GM11168 (cell line): ENCODE measurements at regions not wholly inside any gene's neighbourhood (a gene's known extent, or its start where the extent isn't known, plus 50 kb on each side); places are given as distances from the start of the nearest gene placed in this dataset.
"Not testable (repeated sequence)": the region's sequence is repeated elsewhere in the genome, so short reads cannot be mapped to it uniquely, and the experiment has no call there.

ENCODE experiments used
- in situ Hi-C: fragments of 300-500 bp; cut with MboI; formaldehyde crosslinking; loops from one replicate; pipeline ENCODE4 v1.12.0; 2022; ENCODE audit warnings: low sequenced_read_pairs; ENCODE audit not compliant: unreplicated experiment

GRCh38 chr12:46981622-46982021 lies 97.8 kb upstream of the PCED1B start:
- in situ Hi-C loops, result no loop called here

DNA sequence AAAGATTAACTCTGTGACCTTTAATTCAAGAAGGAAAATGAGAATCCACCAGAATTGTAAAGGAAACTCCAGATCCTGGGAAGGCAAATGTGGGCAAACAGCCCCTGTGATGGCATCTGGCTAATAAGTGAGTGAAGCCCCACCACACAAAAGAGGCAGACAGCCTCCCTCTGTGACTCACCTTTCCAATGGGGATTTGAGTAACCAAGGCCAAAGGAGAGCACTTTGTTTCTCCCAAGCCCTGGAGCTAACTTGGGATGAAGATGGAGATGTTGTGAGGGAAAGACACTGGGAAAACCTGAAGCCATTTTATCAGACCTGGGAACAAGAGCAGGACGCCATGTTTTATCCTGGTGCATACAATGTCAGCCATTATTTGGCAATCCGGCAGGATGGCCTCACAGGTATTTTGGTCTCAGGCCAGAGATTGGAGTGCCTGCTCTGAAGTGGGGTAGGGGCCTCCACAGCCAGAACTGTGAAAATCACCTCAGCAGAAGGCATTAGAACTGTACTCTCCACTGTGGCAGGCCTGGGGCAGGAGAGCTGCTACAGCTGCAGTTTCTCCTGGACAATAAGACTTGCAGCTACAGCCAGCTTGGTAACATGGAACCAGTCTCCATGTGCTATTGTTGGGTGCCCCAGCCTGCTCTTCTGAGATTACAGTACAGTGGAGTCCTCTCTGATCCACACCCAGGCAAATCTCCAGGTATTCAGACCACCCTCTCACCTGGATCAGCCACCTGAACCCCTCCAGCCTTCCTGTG lies 96.6 kb upstream of the PCED1B start:
- in situ Hi-C loops, result no loop called here

- in situ Hi-C loops, result no loop called here
These were observed 96.0 kb upstream of the PCED1B start for GRCh38 chr12:46983393-46983793.

DNA sequence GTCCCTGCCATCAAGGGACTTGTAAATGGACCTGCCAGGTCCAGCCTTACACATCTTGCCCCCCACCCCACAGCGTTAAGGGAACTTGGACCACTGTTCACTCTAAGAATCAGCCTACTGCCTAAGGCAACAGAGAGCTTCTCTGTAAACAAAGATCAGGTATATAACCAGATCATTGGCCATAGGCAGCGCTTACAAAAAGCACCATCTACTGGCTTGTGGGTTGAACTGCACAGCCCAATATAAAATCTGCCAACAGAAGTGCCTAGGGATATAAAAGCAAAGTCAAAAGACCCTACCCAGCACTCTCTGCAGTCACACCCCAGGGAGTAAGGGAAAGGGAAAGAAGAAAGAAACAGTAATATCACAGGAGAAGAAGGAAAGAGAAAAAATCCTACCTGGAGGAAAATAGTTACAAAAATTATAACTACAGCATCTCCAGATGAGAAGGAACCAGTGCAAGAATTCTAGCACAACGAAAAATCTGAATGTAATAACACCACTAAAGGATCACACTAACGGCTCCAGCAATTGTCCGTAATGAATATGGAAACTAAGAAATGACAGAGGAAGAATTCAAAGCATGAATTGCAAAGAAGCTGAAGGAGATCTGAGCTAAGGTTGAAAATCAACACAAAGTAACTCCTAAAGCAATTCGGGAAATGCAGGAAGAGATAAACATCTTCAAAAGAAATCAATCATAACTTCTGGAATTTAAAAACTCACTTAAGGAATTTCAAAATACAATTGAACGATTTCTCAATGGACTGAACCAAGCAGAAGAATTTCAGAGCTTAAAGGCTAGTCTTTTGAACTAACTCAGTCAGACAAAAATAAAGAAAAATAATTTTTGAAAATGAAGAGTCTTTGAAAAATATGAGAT lies 95.2 kb upstream of the PCED1B start:
- in situ Hi-C loops, result no loop called here

DNA sequence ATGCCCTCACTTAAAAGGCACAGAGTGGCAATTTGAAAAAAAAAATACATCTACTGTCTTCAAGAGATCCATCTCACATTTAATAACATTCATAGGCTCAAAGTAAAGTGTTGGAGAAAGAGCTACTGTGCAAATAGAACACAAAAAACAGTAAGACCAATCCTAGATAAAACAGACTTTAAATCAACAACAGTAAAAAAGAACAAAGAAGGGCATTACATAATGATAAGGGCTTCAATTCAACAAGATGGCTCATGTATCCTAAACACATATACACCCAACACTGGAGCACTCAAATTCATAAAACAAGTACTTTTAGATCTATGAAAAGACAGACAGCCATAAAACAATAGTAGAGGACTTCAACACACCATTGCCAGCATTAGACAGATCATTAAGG lies 93.6 kb upstream of the PCED1B start:
- in situ Hi-C loops, result no loop called here

DNA sequence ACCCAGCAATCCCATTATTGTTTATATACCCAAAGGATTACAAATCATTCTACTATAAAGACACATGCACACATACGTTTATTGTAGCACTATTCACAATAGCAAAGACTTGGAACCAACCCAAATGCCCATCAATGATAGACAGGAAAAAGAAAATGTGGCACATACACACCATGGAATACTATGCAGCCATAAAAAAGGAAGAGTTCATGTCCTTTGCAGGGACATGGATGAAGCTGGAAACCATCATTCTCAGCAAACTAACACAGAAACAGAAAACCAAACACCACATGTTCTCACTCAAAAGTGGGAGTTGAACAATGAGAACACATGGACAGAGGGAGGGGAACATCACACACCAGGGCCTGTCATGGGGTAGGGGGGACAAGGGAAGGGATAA lies 91.3 kb upstream of the PCED1B start:
- in situ Hi-C loops, result not testable (repeated sequence)

DNA sequence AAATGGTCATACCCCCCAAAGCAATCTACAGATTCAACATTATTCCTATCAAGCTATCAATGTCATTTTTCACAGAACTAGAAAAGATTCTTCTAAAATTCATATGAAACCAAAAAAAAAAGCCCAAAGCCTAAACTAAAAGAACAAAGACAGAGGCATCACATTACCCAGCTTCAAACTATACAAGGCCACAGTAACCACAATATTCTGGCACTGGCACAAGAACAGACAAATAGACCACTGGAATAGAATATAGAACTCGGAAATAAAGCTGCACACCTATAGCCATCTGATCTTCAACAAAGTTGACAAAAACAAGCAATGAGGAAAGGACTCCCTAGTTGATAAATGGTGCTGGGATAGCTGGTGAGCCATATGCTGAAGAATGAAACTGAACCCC lies 89.2 kb upstream of the PCED1B start:
- in situ Hi-C loops, result no loop called here

- in situ Hi-C loops, result not testable (repeated sequence)
These were observed 87.4 kb upstream of the PCED1B start for GRCh38 chr12:46992051-46992450.

DNA sequence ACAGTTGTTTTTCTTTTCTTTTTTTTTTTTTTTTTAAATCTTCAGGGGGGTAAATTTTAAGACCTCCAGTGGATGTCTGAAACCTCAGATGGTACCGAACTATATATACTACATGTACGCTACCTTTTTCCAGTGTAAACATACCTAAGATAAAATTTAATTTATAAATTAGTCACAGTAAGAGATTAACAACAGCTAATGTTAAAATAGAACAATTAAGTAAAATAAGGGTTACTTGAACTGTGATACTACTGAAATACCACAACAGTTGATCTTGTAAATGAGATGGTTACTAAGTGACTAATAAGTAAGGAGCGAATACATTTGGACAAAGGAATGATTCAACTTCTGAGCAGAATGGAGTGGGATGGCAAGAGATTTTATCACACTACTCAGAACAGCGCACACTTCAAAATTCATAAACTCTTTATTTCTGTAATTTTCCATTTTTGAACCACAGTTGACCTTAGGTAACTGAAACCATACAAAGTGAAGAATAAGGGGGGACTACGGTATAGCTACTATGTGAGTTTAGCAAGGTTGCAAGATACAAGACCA lies 80.5 kb upstream of the PCED1B start:
- in situ Hi-C loops, result no loop called here

GRCh38 chr12:47004634-47005033 lies 74.8 kb upstream of the PCED1B start:
- in situ Hi-C loops, result loop anchor here (25.0 kb wide), 2 partner anchors 667 to 842 kb away; no protein-coding TSS in a partner anchor

- in situ Hi-C loops, result loop anchor here (25.0 kb wide), 2 partner anchors 670 to 845 kb away; no protein-coding TSS in a partner anchor
These were observed 72.4 kb upstream of the PCED1B start for GRCh38 chr12:47007048-47007447.

DNA sequence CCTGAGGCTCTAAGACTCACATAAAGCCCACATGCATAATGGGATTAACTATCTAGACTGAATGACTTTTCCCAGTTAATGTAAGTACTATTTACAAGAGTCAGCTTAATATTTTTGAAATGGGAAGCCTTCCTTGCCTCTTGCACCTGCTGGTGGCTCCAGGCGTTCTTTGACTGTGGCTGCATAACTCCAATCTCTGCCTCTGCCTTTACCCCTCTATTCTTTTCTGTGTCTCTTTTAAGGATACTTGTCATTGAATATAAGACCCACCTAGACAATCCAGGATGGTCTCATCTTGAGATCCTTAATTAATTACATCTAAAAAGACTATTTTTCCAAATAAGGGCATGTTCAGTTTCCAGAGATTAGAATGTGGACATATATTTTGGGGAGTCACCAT lies 66.9 kb upstream of the PCED1B start:
- in situ Hi-C loops, result loop anchor here (25.0 kb wide), 2 partner anchors 675 to 850 kb away; no protein-coding TSS in a partner anchor

GRCh38 chr12:47014474-47014873 lies 64.9 kb upstream of the PCED1B start:
- in situ Hi-C loops, result loop anchor here (25.0 kb wide), 2 partner anchors 677 to 852 kb away; no protein-coding TSS in a partner anchor

GRCh38 chr12:47015381-47015780 lies 64.0 kb upstream of the PCED1B start:
- in situ Hi-C loops, result loop anchor here (25.0 kb wide), 2 partner anchors 678 to 853 kb away; no protein-coding TSS in a partner anchor

GRCh38 chr12:47017041-47017713 lies 62.2 kb upstream of the PCED1B start:
- in situ Hi-C loops, result loop anchor here (25.0 kb wide), 2 partner anchors 680 to 855 kb away; no protein-coding TSS in a partner anchor

- in situ Hi-C loops, result loop anchor here (25.0 kb wide), 2 partner anchors 681 to 856 kb away; no protein-coding TSS in a partner anchor
These were observed 61.4 kb upstream of the PCED1B start for GRCh38 chr12:47017901-47018475.

GRCh38 chr12:47020211-47020821 lies 59.1 kb upstream of the PCED1B start:
- in situ Hi-C loops, result loop anchor here (25.0 kb wide), 2 partner anchors 683 to 858 kb away; no protein-coding TSS in a partner anchor

DNA sequence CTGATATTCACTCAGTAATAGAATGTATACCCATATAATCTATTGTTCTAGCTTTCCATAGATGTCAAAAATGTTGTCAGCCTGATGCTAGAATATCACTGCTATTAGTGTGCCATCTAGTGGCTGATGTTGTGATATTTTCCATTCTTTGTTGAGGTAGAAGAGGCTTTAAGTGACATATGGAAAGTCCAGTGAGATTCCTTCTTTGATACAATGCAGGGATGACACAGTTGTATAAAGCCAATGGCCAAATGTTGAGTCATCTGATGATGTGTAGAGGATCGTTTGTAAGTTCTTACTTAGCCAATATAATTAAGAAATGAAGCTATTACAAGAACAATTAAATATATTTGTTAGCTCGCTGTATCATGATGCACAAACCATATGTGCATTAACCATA lies 58.1 kb upstream of the PCED1B start:
- in situ Hi-C loops, result loop anchor here (25.0 kb wide), 2 partner anchors 684 to 859 kb away; no protein-coding TSS in a partner anchor

GRCh38 chr12:47022296-47022695 lies 57.1 kb upstream of the PCED1B start:
- in situ Hi-C loops, result loop anchor here (25.0 kb wide), 2 partner anchors 685 to 860 kb away; no protein-coding TSS in a partner anchor
